Activated T-helper 1 cell treated with anti-CD3 and anti-CD28 coated beads, Interleukin-12 subunit alpha, Interleukin-12 subunit beta, Interleukin-2, Interleukin-4 antibody, amounts not matched to agents 30 ng/mL and 10 ng/mL and 1 ng/mL, durations not matched to agents 14 hours and 24 hours and 36 hours (primary cell): ENCODE measurements at regions not wholly inside any gene's neighbourhood (a gene's known extent, or its start where the extent isn't known, plus 50 kb on each side); places are given as distances from the start of the nearest gene placed in this dataset.

Experiments used
- DNase-seq: peaks from one replicate; pipeline ENCODE4 v3.0.0; 2021; ENCODE audit warnings: low spot score
- H3K27ac Mint-ChIP-seq: one replicate; pipeline ENCODE4 v1.8.0; 2021; ENCODE audit warnings: mild to moderate bottlenecking, mixed read lengths
- H3K27me3 Mint-ChIP-seq: one replicate; pipeline ENCODE4 v1.8.0; 2022; ENCODE audit warnings: mild to moderate bottlenecking, moderate library complexity, mixed read lengths; ENCODE audit not compliant: insufficient read depth
- H3K36me3 Mint-ChIP-seq: one replicate; pipeline ENCODE4 v1.8.0; 2021; ENCODE audit warnings: low read depth, mixed read lengths
- H3K4me1 Mint-ChIP-seq: one replicate; pipeline ENCODE4 v1.8.0; 2021; ENCODE audit warnings: low read depth, mixed read lengths
- H3K4me3 Mint-ChIP-seq: one replicate; pipeline ENCODE4 v1.8.0; 2021; ENCODE audit warnings: mild to moderate bottlenecking, moderate library complexity, mixed read lengths
- H3K9me3 Mint-ChIP-seq: one replicate; pipeline ENCODE4 v1.8.0; 2021; ENCODE audit warnings: mixed read lengths
- intact Hi-C: fragments of 100-400 bp; cut with micrococcal nuclease; formaldehyde crosslinking; loops from one replicate; pipeline ENCODE4 v1.15.1; 2024

DNA sequence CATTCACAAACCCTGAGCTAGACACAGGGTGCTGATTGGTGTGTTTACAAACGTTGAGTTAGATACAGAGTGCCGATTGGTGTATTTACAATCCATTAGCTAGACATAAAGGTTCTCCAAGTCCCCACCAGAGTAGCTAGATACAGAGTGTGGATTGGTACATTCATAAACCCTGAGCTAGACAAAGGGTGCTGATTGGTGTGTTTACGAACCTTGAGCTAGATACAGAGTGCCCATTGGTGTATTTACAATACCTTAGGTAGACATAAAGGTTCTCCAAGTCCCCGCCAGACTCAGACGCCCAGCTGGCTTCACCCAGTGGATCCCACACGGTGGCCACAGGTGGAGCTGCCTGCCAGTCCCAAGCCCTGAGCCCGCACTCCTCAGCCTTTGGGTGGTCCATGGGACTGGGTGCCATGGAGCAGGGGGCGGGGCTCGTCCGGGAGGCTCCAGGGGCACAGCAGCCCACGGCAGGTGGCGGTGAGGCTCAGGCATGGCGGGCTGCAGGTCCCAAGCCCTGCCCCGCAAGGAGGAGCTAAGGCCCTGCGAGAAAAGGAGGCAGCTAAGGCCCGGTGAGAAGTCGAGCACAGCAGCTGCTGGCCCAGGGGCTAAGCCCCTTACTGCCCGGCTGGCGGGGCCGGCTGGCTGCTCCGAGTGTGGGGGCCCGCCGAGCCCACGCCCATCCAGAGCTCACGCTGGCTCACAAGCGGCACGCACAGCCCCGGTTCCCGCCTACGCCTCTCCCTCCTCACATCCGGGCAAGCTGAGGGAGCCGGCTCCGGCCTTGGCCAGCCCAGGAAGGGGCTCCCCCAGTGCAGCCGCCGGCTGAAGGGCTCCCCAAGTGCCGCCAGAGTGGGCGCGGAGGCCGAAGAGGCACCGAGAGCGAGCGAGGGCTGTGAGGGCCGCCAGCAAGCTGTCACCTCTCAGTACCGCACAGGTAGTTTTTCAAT is 1039.2 kb upstream of the CDH9 start:
- H3K4me3 Mint-ChIP-seq = no peak overlapping the region
- H3K9me3 Mint-ChIP-seq = peaks cover 22% of the 10 kb centered on the region
- intact Hi-C loops = no loop called here
- no peaks in the 10 kb centered on the region for H3K27me3 Mint-ChIP-seq
- DNase-seq = no peak
- H3K27ac Mint-ChIP-seq = no peak overlapping the region
- H3K36me3 Mint-ChIP-seq = no peaks in the 10 kb centered on the region
- H3K4me1 Mint-ChIP-seq = no peaks in the 10 kb centered on the region

DNA sequence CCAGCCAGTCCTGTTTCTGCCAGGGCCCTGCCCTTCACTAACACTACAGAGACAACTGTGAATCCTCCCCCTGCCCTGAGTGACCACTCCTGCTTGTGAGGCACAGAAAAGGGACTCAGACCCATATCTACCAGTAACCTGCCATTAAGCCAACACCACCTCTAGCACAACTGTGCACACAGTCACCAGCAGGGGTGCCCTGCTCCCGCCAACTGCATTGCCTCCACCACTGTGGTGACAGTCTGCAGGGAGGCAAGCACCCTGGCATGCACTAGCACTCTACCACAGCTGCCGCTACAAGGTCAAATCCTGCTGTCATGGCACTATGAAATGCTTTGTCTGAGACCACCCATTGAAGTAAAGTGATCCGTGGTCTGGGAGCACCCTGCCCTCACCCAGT is 1028.5 kb upstream of the CDH9 start:
- Mint-ChIP-seq H3K36me3 (no peaks in the 10 kb centered on the region), H3K9me3 (peaks cover 19% of the 10 kb centered on the region), H3K27me3 (no peaks in the 10 kb centered on the region), H3K4me1 (no peaks in the 10 kb centered on the region), H3K27ac (no peak overlapping the region), H3K4me3 (no peak overlapping the region)
- DNase-seq = no peak
- intact Hi-C loops = no loop called here

- intact Hi-C loops = no loop called here
- H3K27me3 Mint-ChIP-seq = no peaks in the 10 kb centered on the region
- peaks cover 19% of the 10 kb centered on the region for H3K9me3 Mint-ChIP-seq
- DNase-seq = no peak
- H3K4me3 Mint-ChIP-seq = no peak overlapping the region
- no peaks in the 10 kb centered on the region for H3K4me1 Mint-ChIP-seq
- no peaks in the 10 kb centered on the region for H3K36me3 Mint-ChIP-seq
- H3K27ac Mint-ChIP-seq = no peak overlapping the region
Observed at GRCh38 chr5:28065656-28066055, 1027.3 kb upstream of the CDH9 start.

GRCh38 chr5:28046596-28046995 is 1008.2 kb upstream of the CDH9 start:
- no peak overlapping the region for H3K27ac Mint-ChIP-seq
- no peaks in the 10 kb centered on the region for H3K27me3 Mint-ChIP-seq
- H3K4me1 Mint-ChIP-seq = no peaks in the 10 kb centered on the region
- peaks cover 8% of the 10 kb centered on the region for H3K9me3 Mint-ChIP-seq
- H3K4me3 Mint-ChIP-seq = no peak overlapping the region
- DNase-seq = no peak
- no peaks in the 10 kb centered on the region for H3K36me3 Mint-ChIP-seq
- intact Hi-C loops = no loop called here

DNA sequence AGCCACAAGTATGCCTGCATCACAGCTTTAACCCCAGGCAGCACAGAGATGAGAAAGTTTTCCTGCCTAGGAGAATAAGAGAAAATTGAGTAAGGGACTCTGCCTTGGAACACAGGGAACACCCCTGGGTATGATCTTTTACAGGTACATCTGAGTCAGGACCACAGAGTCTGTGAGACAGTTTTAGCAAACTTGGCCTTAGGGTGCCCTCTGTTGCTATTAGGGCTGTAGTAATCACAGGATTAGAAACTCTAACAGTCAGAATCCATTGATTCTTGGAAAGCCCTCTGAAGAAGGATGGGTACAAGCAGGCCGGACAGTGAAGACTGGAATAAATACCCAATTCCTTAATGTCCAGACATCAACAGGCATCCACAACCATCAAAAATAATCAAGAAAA is 989.5 kb upstream of the CDH9 start:
- Mint-ChIP-seq H3K4me3 (no peak overlapping the region), H3K9me3 (peaks cover 48% of the 10 kb centered on the region), H3K36me3 (no peaks in the 10 kb centered on the region), H3K27me3 (no peaks in the 10 kb centered on the region), H3K27ac (no peak overlapping the region), H3K4me1 (no peaks in the 10 kb centered on the region)
- DNase-seq = no peak
- intact Hi-C loops = no loop called here

DNA sequence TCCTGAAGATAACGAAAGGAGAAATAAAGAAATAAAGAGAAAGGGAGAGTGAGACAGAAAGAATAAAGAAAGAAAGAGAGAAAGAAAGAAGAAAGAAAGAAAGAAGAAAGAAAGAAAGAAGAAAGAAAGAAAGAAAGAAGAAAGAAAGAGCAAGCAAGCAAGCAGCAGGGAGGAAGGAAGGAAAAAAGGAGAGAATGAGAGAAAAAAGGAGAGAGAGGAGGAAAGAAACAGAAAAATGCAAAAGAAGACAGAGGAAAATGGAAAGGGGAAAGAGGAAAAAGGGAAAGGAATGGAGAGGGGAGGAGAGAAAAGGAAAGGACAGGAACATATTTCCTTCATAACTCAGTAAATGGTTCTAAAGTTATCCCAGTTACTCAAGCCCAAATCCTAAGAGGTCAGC is 978.8 kb upstream of the CDH9 start:
- intact Hi-C loops = no loop called here
- no peaks in the 10 kb centered on the region for H3K36me3 Mint-ChIP-seq
- peaks cover 40% of the 10 kb centered on the region for H3K9me3 Mint-ChIP-seq
- H3K27ac Mint-ChIP-seq = no peak overlapping the region
- H3K4me1 Mint-ChIP-seq = no peaks in the 10 kb centered on the region
- DNase-seq = no peak
- H3K27me3 Mint-ChIP-seq = no peaks in the 10 kb centered on the region
- H3K4me3 Mint-ChIP-seq = no peak overlapping the region

GRCh38 chr5:28014779-28015178 is 976.4 kb upstream of the CDH9 start:
- no peak overlapping the region for H3K4me3 Mint-ChIP-seq
- intact Hi-C loops = no loop called here
- H3K36me3 Mint-ChIP-seq = no peaks in the 10 kb centered on the region
- H3K27me3 Mint-ChIP-seq = no peaks in the 10 kb centered on the region
- no peaks in the 10 kb centered on the region for H3K4me1 Mint-ChIP-seq
- H3K27ac Mint-ChIP-seq = no peak overlapping the region
- DNase-seq = no peak
- H3K9me3 Mint-ChIP-seq = peaks cover 51% of the 10 kb centered on the region

DNA sequence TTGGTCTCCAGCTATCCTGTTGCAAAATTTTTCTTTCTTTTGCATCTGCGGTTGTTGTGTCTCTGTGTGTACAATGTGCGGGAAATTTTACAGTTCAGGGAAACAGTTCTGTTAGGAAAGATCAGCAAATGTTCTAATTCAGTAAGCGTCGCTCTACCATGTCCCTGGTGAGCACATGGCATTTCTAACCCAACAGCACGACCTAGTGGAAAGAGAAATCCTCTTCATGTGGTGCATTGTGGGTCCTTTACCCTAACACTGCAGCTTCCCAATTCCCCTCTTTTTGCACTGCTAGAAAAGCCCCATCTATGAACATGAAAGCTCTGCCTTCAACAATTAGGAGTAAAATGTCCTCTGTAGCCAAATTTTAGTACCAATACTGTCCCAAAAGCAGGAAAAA is 974.2 kb upstream of the CDH9 start:
- no peaks in the 10 kb centered on the region for H3K4me1 Mint-ChIP-seq
- H3K27me3 Mint-ChIP-seq = no peaks in the 10 kb centered on the region
- H3K9me3 Mint-ChIP-seq = peaks cover 59% of the 10 kb centered on the region
- no peaks in the 10 kb centered on the region for H3K36me3 Mint-ChIP-seq
- H3K4me3 Mint-ChIP-seq = no peak overlapping the region
- intact Hi-C loops = no loop called here
- DNase-seq = no peak
- no peak overlapping the region for H3K27ac Mint-ChIP-seq

DNA sequence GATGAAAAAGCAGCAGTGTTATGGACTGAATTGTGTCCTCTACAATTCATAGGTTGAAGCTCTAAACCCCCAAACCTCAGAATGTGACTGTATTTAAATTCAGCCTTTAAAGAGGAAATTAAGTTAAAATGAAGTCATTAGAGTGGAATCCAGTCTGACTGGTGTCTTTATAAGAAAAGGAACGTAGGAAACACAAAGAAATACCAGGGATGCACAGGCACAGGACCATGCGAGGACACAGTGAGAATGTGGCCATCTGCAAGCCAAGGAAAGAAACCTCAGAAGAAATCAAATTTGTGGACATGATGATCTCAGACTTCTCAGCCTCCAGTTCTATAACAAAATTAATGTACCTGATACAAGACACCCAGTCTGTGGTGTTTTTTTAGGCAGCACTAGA is 971.2 kb upstream of the CDH9 start:
- H3K4me1 Mint-ChIP-seq = no peaks in the 10 kb centered on the region
- H3K27me3 Mint-ChIP-seq = no peaks in the 10 kb centered on the region
- peaks cover 57% of the 10 kb centered on the region for H3K9me3 Mint-ChIP-seq
- no peaks in the 10 kb centered on the region for H3K36me3 Mint-ChIP-seq
- no peak overlapping the region for H3K4me3 Mint-ChIP-seq
- no peak for DNase-seq
- H3K27ac Mint-ChIP-seq = no peak overlapping the region
- intact Hi-C loops = no loop called here

DNA sequence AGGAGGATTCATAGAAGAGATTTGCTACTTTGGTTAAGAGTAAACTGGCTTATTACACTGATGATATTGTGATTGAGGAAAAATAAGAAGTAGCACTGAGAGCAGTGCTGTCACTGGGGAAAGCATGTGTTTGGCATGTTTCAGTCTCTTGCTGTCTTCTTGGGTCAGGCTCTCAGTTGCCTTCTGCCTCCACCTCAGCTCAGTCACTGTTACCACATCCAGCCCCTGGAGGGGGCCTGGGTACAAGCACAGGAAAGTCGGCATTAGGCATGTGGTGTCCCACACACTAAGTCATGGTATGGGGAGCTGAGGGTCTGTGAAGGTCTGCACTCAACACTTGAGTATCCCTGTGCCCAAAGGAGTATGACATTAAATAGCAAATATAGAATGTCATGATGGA is 958.3 kb upstream of the CDH9 start:
- Mint-ChIP-seq H3K4me1 (no peaks in the 10 kb centered on the region), H3K4me3 (no peak overlapping the region), H3K27me3 (no peaks in the 10 kb centered on the region), H3K36me3 (no peaks in the 10 kb centered on the region), H3K9me3 (peaks cover 13% of the 10 kb centered on the region), H3K27ac (no peak overlapping the region)
- DNase-seq = no peak
- intact Hi-C loops = no loop called here

- Mint-ChIP-seq H3K36me3 (no peaks in the 10 kb centered on the region), H3K4me3 (no peak overlapping the region), H3K27ac (no peak overlapping the region), H3K9me3 (peaks cover 12% of the 10 kb centered on the region), H3K27me3 (no peaks in the 10 kb centered on the region), H3K4me1 (no peaks in the 10 kb centered on the region)
- DNase-seq = no peak
- intact Hi-C loops = no loop called here
Observed at GRCh38 chr5:27995867-27996266, 957.5 kb upstream of the CDH9 start.

DNA sequence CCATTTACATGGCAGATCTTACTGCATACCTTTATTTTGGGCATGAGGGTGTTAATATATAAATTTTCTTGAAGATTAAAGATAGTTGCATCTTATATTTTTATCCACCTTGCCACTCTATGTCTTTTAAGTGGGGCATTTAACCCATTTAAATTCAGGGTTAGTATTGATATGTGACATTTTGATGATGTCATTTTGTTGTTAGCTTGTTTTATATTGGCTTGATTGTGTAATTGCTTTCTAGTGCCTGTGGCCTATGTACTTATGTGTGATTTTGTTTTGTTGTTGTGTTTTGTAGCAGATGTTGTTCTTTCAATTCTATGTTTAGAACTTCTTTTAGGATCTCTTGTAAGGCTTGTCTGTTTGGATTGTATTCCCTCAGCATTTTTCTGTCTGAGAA is 939.9 kb upstream of the CDH9 start:
- Mint-ChIP-seq H3K4me1 (no peaks in the 10 kb centered on the region), H3K27me3 (no peaks in the 10 kb centered on the region), H3K4me3 (no peak overlapping the region), H3K9me3 (peaks cover 26% of the 10 kb centered on the region), H3K36me3 (no peaks in the 10 kb centered on the region), H3K27ac (no peak overlapping the region)
- intact Hi-C loops = no loop called here
- DNase-seq = no peak

DNA sequence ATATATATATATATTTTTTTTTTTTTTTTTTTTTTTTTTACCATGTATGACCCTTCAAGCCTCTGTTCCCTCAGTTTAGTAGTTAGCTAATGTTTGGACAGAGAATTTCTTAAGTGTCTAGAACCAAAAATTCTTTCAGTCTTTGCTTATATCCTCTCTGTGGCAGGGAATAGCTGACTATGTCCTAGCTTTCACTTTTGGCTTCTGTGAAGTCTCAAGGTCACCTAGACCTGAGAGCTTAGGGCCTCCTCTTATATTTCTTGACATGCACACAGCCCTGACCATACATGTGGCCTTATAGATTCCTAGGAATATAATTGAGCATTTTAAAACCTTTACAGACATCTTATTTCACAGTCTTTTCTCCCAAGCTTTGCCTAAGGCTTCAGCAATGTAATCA is 930.8 kb upstream of the CDH9 start:
- Mint-ChIP-seq H3K27ac (no peak overlapping the region), H3K9me3 (peaks cover 16% of the 10 kb centered on the region), H3K36me3 (no peaks in the 10 kb centered on the region), H3K27me3 (no peaks in the 10 kb centered on the region), H3K4me1 (no peaks in the 10 kb centered on the region), H3K4me3 (no peak overlapping the region)
- no peak for DNase-seq
- intact Hi-C loops = no loop called here
